ENCODE measurements at regions not wholly inside any gene's neighbourhood (a gene's known extent, or its start where the extent isn't known, plus 50 kb on each side); places are given as distances from the start of the nearest gene placed in this dataset.

DNA sequence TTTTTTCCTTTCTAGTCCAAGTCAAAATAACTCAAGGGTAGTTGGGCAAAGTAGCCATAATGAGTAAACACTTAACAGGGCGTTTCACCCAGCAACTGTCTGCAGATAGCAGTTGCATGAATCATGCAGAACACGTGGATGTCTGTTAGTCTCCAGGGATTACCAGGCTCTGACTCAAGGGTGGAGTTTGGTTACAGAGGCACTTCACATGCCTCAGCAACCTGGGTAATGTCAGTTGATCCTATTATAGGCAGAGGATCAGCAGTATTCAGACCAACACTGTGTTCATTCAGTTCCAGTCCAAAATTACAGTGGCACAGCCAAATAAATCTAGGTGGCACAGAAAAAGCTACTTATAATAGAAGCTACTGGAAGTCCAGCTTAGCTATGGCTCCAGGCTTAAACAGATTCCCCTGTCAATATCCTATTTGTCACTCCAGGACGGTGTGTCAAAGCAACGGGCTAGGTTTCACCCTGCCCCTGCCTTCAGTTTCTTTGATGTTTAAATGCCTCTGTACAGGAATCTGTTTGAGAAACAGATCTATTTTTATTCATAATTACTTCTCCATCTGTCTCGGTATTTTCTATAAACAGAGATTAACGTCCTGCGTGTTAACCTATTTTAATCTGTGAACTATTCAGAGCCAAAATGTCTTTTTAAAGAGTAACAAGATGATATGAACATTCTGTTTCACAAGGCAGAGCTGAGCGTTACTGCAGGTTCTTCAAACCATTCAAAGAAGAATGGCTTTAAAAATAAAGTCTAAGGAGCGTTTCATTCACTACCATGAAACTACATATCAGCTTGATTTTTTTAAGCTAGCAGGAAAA, 162.6 kb upstream of the AKR1E2 start:
- DNase-seq, result peak in 3 of 51 donors; percentile 17 to 69 (median 28)

- no peak for DNase-seq
These were observed 163.3 kb upstream of the AKR1E2 start for GRCh38 chr10:4662576-4663161.

- no peak for DNase-seq
These were observed 164.3 kb upstream of the AKR1E2 start for GRCh38 chr10:4661511-4662255.

GRCh38 chr10:4658777-4659176, 167.2 kb upstream of the AKR1E2 start:
- DNase-seq, result peak in 1 of 51 donors; percentile 11

- peak in 21 of 51 donors; percentile 3 to 55 (median 23) for DNase-seq
These were observed 169.3 kb upstream of the AKR1E2 start for GRCh38 chr10:4656576-4657194.

GRCh38 chr10:4655879-4656278, 170.1 kb upstream of the AKR1E2 start:
- no peak for DNase-seq

DNA sequence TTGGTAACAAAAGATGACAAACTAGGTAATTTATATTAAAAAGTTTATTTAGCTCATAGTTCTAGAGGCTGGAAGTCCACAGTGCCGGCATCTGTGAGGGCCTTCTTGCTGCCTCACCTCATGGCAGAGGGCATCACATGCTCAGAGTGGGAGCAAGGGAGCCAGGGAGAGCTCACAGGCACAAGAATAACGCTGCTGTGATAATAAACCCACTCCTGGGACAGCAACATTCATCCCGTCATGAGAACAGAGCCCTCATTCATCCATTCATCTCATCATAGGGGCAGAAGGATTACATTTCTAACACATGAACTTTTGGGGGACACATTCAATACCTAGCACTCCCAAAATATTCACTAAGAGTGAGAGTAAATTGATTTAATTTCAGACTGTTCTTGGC, 170.6 kb upstream of the AKR1E2 start:
- no peak for DNase-seq

DNA sequence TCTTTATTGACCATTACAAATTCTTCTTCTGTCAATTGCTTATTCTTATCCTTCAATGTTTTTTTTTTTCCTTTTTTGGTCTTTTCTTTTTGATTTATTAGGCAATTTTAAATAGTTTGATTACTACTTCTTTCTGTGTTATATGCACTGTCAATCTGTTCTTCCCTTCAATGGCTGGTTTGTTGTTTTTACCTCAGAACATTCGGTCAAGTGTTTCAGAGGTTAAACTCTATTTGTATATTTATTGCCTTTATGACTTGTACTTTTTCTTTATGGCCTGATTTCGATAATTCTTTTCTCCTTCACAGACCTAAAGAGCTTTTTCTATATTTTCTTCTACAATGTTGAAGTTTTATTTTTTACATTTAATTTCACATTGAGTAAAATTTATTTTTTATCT, 171.5 kb upstream of the AKR1E2 start:
- no peak for DNase-seq

DNA sequence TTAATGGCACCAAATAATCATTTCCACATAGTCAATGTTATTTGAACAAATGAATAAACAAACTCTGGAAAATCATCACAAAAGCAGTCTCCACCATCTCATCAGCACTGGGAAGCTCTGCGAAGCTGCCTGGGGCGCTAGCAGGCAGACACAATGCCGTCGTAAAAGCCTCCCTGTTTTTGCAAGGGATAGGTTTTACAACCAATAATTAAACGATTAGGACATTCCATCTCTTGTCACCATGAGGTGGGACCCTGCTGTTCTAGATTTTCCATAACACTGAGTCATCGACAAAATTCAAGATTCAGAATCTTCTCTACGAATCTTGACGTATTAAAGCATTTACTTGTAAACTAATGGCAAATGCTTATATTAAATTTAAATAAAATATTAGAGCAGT, 172.8 kb upstream of the AKR1E2 start:
- DNase-seq, result no peak

- DNase-seq, result no peak
These were observed 173.6 kb upstream of the AKR1E2 start for GRCh38 chr10:4652111-4653010.

- DNase-seq, result no peak
These were observed 174.5 kb upstream of the AKR1E2 start for GRCh38 chr10:4651404-4652037.

DNA sequence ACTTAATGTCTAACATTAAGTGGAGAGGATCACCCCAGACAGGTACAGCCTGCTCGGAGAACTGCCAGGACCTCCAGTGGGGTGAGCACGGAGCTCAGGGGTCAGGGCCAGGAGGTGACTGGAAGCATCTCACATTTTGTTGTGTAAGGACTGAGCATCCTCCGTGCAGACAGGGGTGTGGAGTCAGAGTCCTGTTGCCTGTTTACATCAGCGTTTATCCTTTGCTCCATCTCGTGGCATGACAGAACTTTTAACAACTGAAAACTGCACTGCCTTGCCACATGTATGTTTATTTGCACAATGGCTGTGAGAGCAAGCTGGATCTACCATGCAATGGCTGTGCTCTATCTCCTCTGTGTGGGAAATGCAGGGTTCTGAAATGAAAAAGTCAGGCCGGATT, 175.4 kb upstream of the AKR1E2 start:
- DNase-seq, result no peak

GRCh38 chr10:4649886-4650508, 176.0 kb upstream of the AKR1E2 start:
- DNase-seq, result no peak

DNA sequence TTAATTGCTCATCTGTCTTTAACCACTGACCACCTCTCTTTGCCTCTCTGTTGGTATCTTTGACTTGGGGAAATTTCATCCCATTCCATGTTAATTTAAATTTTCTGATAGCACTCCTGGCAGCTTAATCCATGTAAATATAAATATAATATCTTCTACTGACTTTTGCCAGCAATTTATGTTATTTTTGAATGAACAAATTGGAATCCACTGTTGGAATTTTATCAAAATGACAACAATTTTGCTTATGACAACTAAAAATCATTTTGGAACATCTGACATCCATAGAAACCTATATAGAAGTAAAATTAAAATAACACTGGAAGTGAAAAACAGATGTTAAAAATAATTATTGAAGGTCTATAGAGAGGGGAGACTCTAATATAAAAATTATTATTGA, 176.5 kb upstream of the AKR1E2 start:
- no peak for DNase-seq

DNA sequence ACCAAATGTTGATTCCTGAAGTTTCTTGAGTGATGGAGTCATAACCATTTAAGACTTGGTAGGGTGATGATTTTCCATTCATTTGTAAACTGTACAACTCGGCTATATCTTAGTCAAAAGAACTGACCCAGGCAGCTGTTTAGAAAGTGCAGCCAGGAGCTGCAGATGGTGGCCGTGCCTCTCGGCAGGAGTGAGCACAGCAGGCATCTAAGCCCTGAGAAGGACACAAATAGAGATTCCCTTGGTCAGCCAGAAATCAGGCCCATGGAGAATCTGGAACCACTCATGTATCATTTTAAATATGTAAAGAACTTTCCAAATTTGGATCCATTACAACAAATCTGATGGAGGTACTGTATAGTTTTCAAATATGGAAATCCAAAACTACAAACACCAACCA, 177.0 kb upstream of the AKR1E2 start:
- DNase-seq, result no peak

DNA sequence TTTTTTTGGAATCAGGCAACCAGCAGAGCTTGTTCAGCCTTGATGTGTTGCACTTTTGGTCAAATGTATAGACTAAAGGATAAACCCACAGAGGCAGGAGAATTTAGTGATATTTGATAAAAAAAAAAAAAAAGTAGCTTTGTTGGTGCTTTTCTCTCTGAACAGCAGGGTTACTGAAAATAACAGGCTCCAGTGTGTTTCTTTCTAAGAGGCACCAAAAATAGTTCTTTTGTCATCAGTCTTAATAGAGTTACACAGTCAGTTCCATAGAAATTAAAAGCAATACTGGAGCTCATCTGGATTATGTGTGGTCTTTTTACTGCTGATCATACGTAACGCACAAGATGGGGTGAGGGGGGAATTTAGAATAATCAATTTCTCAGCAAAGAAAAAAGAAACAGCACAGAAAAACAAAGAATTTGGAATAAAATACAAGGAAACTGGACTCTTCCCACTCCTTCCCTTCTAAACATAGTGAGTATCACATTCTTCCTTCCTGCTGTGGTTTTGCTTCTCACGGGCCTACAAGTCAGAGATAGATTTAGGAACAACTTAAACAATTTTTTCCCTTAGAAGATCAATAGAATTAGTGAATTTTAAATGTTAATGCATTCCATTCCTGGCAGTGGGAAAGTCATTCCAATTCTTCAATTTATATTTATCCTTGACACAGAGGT, 178.8 kb upstream of the AKR1E2 start:
- no peak for DNase-seq

DNA sequence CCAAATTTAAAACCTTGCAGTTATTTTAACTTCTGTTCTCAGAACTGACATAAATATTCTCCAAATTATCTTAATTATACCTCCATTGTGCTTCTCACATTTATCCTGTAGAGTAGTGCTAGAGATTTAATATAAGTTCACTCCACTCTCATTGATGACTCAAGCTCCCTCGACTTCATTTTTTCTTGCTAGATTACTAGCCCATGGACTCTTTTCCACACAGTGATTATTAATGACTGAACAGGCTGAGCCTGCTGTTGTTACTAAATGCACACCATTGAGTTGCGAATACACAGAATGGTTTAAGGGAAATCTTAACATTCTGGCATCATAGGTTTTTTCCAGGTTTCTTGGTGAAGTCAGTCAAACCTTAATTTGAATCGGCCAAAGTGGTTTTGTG, 179.5 kb upstream of the AKR1E2 start:
- DNase-seq, result no peak

GRCh38 chr10:4645836-4646235, 180.2 kb upstream of the AKR1E2 start:
- DNase-seq, result no peak

GRCh38 chr10:4643471-4643870, 182.5 kb upstream of the AKR1E2 start:
- DNase-seq, result no peak
